B cell (primary cell): ENCODE measurements at regions not wholly inside any gene's neighbourhood (a gene's known extent, or its start where the extent isn't known, plus 50 kb on each side); places are given as distances from the start of the nearest gene placed in this dataset.
A peak's percentile ranks its signal among the peaks of the same experiment; 100 is the strongest.
"Not testable (repeated sequence)": the region's sequence is repeated elsewhere in the genome, so short reads cannot be mapped to it uniquely, and the experiment has no call there.

Source experiments
- ATAC-seq: fragments of 200-7000 bp; cut with Tn5 transposase; one replicate; pipeline ENCODE4 v1.10.0; 2021; ENCODE audit warnings: low read depth, mild to moderate bottlenecking, moderate number of reproducible peaks, moderate library complexity
- CTCF ChIA-PET: fragments of 350-600 bp; sonication (Branson Sonifier 250); formaldehyde crosslinking; loops from one replicate; lab custom pipeline; 2021; ENCODE audit warnings: antibody characterized with exemption, inconsistent platforms; lab: Charles Lee
- POLR2A ChIA-PET: fragments of 350-600 bp; sonication (Branson Sonifier 250); formaldehyde crosslinking; loops from one replicate; lab custom pipeline; 2021; ENCODE audit warnings: antibody characterized with exemption; lab: Charles Lee
- DNase-seq: peaks from one replicate; pipeline ENCODE4 v3.0.0; 2013
- H2AFZ ChIP-seq: 2 replicates; pipeline ENCODE4 v1.6.1; 2012; ENCODE audit warnings: mild to moderate bottlenecking, low read depth, low read length; ENCODE audit not compliant: insufficient read depth, poor library complexity, severe bottlenecking
- H3K27ac ChIP-seq, 2 donors: 1 replicate in 1 of 2; 2 replicates in 1 of 2; pipeline ENCODE4 v1.5.1; 2012 to 2013; ENCODE audit warnings: low read length in 2 of 2, mild to moderate bottlenecking in 2 of 2, moderate library complexity in 1 of 2
- H3K27me3 ChIP-seq, 4 experiments: fragments of 200-600 bp in 1 of 4; sonication (generic) in 1 of 4; replicated peaks in 1 of 4; 1 replicate in 2 of 4; 2 replicates in 2 of 4; pipeline versions ENCODE4 v1.6.1 to v1.7.0; 2013 to 2016; ENCODE audit warnings: low read length in 3 of 4, mild to moderate bottlenecking in 2 of 4, mixed read lengths in 1 of 4, moderate library complexity in 1 of 4; ENCODE audit not compliant: insufficient read depth in 4 of 4, control insufficient read depth in 3 of 4; ENCODE audit errors: control extremely low read depth in 1 of 4
- H3K36me3 ChIP-seq, 2 experiments: replicated peaks in 1 of 2; 1 replicate in 1 of 2; 2 replicates in 1 of 2; pipeline versions ENCODE4 v1.6.1 to v1.7.1; 2013; ENCODE audit warnings: low read length in 1 of 2; ENCODE audit not compliant: insufficient read depth in 2 of 2, control insufficient read depth in 1 of 2; ENCODE audit errors: control extremely low read depth in 1 of 2, extremely low read depth in 1 of 2
- H3K4me1 ChIP-seq, 2 donors: fragments of 200-600 bp in 1 of 2; sonication (generic) in 1 of 2; 1 replicate in 1 of 2; 2 replicates in 1 of 2; pipeline versions ENCODE4 v1.5.1 to v1.6.1; 2013 to 2017; ENCODE audit warnings: low read length in 2 of 2; ENCODE audit not compliant: control insufficient read depth in 2 of 2, insufficient read depth in 2 of 2
- H3K4me2 ChIP-seq: replicated peaks from 2 replicates; pipeline ENCODE3; 2012; ENCODE audit warnings: mild to moderate bottlenecking, low read depth, low read length; ENCODE audit not compliant: poor library complexity, severe bottlenecking
- H3K4me3 ChIP-seq, 5 experiments: fragments of 200-600 bp in 1 of 5; sonication (generic) in 1 of 5; 1 replicate in 3 of 5; 2 replicates in 2 of 5; pipeline versions ENCODE4 v1.5.1 to v1.7.0; 2011 to 2016; ENCODE audit warnings: low read length in 4 of 5, mild to moderate bottlenecking in 4 of 5, low read depth in 2 of 5, control low read depth in 1 of 5, moderate library complexity in 1 of 5; ENCODE audit not compliant: insufficient read depth in 1 of 5; ENCODE audit errors: control extremely low read depth in 1 of 5, extremely low read depth in 1 of 5
- H3K79me2 ChIP-seq: fragments of 200-600 bp; sonication (generic); one replicate; pipeline ENCODE4 v1.6.0; 2016; ENCODE audit warnings: low read length; ENCODE audit not compliant: control insufficient read depth, insufficient read depth
- H3K9ac ChIP-seq: fragments of 200-600 bp; sonication (generic); 2 replicates; pipeline ENCODE4 v1.6.1; 2017; ENCODE audit warnings: mild to moderate bottlenecking, low read length, moderate library complexity
- H3K9me3 ChIP-seq, 3 donors: one replicate each; pipeline versions ENCODE4 v1.6.1 to v1.7.1; 2013; ENCODE audit warnings: low read length in 2 of 3; ENCODE audit not compliant: control insufficient read depth in 2 of 3, insufficient read depth in 1 of 3; ENCODE audit errors: control extremely low read depth in 1 of 3
- H4K20me1 ChIP-seq: 2 replicates; pipeline ENCODE4 v1.6.0; 2012; ENCODE audit warnings: mild to moderate bottlenecking, low read length; ENCODE audit not compliant: insufficient read depth, control insufficient read depth, poor library complexity, severe bottlenecking
- H3K27ac Mint-ChIP-seq: one replicate; pipeline ENCODE4 v1.8.0; 2021; ENCODE audit warnings: mixed read lengths
- H3K27me3 Mint-ChIP-seq: one replicate; pipeline ENCODE4 v1.8.0; 2021; ENCODE audit warnings: mixed read lengths
- H3K4me1 Mint-ChIP-seq: one replicate; pipeline ENCODE4 v1.8.0; 2021; ENCODE audit warnings: mixed read lengths
- H3K4me3 Mint-ChIP-seq: one replicate; pipeline ENCODE4 v1.8.0; 2021; ENCODE audit warnings: mixed read lengths
- H3K9me3 Mint-ChIP-seq: one replicate; pipeline ENCODE4 v1.8.0; 2022; ENCODE audit warnings: mixed read lengths; ENCODE audit not compliant: insufficient read depth
- WGBS: methylation state at CpG from one replicate; pipeline ENCODE4 v1.1.5; 2013; ENCODE audit warnings: missing lambda C conversion rate; ENCODE audit not compliant: insufficient coverage; 5-methylcytosine and 5-hydroxymethylcytosine counted together
- intact Hi-C: fragments of 100-400 bp; cut with micrococcal nuclease; formaldehyde crosslinking; loops from one replicate; pipeline ENCODE4 v1.10.0; 2022

DNA sequence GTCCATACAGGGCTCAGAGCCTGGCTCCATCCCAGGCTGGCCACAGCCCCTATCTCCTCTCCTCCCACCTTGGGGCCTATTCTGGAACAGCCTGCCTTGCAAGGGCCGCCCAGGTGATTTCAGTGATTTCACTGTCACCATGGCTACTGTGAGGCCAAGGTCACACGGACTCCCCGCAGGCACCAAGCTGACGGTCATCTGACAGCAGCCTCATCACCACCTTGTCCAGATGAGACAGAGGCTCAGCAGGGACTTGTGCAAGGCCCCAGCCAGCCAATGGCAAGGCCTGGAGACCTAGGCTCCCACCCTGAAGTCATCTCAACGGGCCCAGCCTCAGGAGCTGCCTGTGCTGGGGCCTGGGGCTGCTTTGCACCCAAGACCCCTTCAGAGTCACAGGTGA lies 3953.8 kb upstream of the TPTE start:
- H2AFZ ChIP-seq, H3K27me3 Mint-ChIP-seq, ATAC-seq, H3K4me1 ChIP-seq, H3K9me3 Mint-ChIP-seq, H3K9me3 ChIP-seq, H3K4me2 ChIP-seq, H3K9ac ChIP-seq, intact Hi-C loops, H3K27ac ChIP-seq, H3K27me3 ChIP-seq, H3K4me3 ChIP-seq, H3K79me2 ChIP-seq, CTCF ChIA-PET, POLR2A ChIA-PET, H3K4me1 Mint-ChIP-seq, H3K4me3 Mint-ChIP-seq, H3K27ac Mint-ChIP-seq, DNase-seq, H4K20me1 ChIP-seq, H3K36me3 ChIP-seq: not testable (repeated sequence)
- no CpG with 5 or more reads among the region's 5 CpGs for WGBS

DNA sequence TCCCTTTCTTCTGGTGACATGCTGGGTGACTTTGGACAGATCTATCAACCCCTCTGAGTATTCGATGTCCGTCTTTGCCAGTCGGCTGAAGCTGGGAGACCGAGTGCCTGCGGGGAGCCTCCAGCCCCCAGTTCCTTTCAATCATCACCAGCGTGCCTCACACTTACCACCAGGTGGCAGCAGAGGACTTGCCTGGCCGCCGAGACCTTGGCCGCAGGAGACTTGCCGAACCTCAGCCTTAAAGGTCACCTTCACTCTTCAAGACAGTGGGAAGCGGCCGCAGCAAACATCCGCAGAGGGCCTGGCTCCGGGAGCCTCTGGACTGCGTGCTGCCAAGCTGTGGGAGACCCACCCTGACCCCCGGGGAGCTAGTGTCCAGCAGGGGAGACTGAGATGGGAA lies 3952.2 kb upstream of the TPTE start:
- H3K4me2 ChIP-seq, H4K20me1 ChIP-seq, H3K4me1 ChIP-seq, CTCF ChIA-PET, DNase-seq, H3K27ac Mint-ChIP-seq, H3K36me3 ChIP-seq, H3K27me3 Mint-ChIP-seq, H3K9me3 ChIP-seq, H3K4me3 ChIP-seq, H3K4me3 Mint-ChIP-seq, H2AFZ ChIP-seq, H3K27me3 ChIP-seq, intact Hi-C loops, H3K9me3 Mint-ChIP-seq, H3K79me2 ChIP-seq, POLR2A ChIA-PET, H3K27ac ChIP-seq, H3K4me1 Mint-ChIP-seq, H3K9ac ChIP-seq: not testable (repeated sequence)
- no CpG with 5 or more reads among the region's 16 CpGs for WGBS
- peak; percentile 59 for ATAC-seq

DNA sequence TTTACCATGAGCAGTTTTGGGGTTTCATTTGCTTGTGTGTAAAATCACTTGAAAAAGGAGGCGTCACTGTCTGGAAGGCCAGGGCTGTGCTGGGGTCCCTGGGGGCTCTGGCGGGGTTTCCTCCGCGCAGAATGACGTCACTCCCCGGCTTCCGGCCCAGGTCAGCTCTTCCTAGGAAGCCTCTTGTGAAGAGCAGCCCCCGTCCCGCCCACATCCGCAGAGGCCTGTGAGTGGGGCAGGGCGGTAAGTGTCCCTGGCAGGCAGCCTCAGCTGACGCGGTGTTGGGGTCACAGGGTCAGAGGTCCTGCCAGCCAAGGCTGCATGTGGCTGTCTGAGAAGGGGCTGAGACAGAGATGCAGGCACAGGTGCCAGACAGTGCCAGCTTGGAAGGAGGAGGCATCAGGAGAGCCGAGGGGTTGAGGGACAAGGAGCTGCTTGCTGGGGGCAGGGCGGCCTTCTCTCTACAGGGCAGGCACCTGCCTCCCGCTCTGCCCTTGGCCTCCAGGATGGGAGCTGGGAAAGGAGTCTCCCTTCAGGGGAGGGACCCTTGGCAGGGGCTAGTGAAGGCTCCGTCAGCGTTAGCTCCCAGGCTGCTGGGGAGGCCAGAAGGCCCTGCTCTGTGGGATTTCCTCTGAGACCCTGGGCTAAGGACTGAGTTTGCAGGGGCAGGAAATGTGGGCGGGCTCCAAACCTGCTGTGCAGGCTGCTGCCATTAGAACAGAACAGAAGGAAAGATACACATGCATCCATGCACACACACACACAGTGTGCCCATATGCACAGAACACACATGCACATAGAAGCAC lies 3951.6 kb upstream of the TPTE start:
- H3K4me1 ChIP-seq, CTCF ChIA-PET, H4K20me1 ChIP-seq, H2AFZ ChIP-seq, H3K4me3 ChIP-seq, H3K9ac ChIP-seq, H3K36me3 ChIP-seq, H3K27me3 Mint-ChIP-seq, DNase-seq, H3K4me1 Mint-ChIP-seq, intact Hi-C loops, H3K4me2 ChIP-seq, H3K27ac Mint-ChIP-seq, POLR2A ChIA-PET, H3K79me2 ChIP-seq, H3K27me3 ChIP-seq, H3K9me3 Mint-ChIP-seq, H3K9me3 ChIP-seq, H3K27ac ChIP-seq, H3K4me3 Mint-ChIP-seq: not testable (repeated sequence)
- no CpG with 5 or more reads among the region's 19 CpGs for WGBS
- ATAC-seq: peak; percentile 84

DNA sequence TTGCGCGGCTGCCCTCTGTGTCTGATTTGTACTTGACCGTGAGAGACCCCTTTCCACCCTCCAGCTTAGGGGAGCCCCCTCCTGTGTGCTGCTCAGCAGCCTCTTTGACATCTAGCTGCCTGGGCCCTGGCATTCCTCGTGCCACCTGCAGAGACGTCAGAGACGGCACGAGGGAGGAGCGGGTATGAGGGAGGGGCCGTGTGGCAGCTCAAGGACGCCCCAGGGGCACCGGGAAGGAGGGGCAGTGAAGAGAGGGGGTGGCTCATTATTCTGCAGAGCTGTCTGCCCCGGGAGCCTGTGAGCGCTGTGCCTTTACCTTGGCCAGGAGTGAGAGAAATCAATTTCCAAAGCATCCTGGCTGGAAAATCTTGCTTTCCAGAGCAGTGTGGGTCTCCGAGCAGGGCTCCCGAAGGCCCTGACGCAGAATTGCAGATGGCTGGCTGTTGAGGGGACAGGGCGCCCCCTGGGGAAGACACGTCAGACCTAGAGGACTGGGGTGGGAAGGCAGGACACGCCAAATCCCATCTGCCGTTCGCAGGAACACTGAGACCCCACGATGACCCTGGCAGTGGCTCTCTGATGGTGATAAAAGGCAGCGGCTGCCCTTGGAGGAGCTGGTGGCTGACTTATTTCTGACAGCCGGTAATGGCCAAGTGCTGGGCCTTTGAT lies 3950.5 kb upstream of the TPTE start:
- H3K9ac ChIP-seq, H3K27ac ChIP-seq, H3K27ac Mint-ChIP-seq, H4K20me1 ChIP-seq, H3K79me2 ChIP-seq, H3K27me3 ChIP-seq, H3K4me1 Mint-ChIP-seq, POLR2A ChIA-PET, CTCF ChIA-PET, DNase-seq, H3K4me2 ChIP-seq, H3K4me1 ChIP-seq, H2AFZ ChIP-seq, H3K4me3 ChIP-seq, H3K9me3 Mint-ChIP-seq, H3K36me3 ChIP-seq, H3K4me3 Mint-ChIP-seq, H3K27me3 Mint-ChIP-seq, H3K9me3 ChIP-seq, ATAC-seq, intact Hi-C loops: not testable (repeated sequence)
- no CpG with 5 or more reads among the region's 24 CpGs for WGBS
